Neural cell (in vitro differentiated cells): ENCODE measurements at regions not wholly inside any gene's neighbourhood (a gene's known extent, or its start where the extent isn't known, plus 50 kb on each side); places are given as distances from the start of the nearest gene placed in this dataset.

ENCODE experiments used
- H2AFZ ChIP-seq: fragments of 200-600, 300-800 bp; sonication (generic), shearing (Covaris generic); 2 replicates; pipeline ENCODE4 v1.6.0; 2014; ENCODE audit warnings: low read depth, mild to moderate bottlenecking, antibody characterized with exemption, low read length, moderate library complexity
- H3F3A ChIP-seq: fragments of 200-600 bp; shearing (Covaris generic); 2 replicates; pipeline ENCODE4 v1.6.1; 2016; ENCODE audit warnings: mild to moderate bottlenecking, moderate library complexity, mixed read lengths, antibody characterized with exemption, low read length; ENCODE audit not compliant: insufficient read depth, poor library complexity, severe bottlenecking
- H3K27ac ChIP-seq: fragments of 200-600, 300-800 bp; sonication (generic), shearing (Covaris generic); 2 replicates; pipeline ENCODE4 v1.5.1; 2014; ENCODE audit warnings: mild to moderate bottlenecking, low read length, moderate library complexity
- H3K27me3 ChIP-seq: fragments of 300-800, 200-600 bp; sonication (generic), shearing (Covaris generic); 2 replicates; pipeline ENCODE4 v1.6.0; 2014; ENCODE audit warnings: mild to moderate bottlenecking, low read depth, low read length, moderate library complexity; ENCODE audit not compliant: insufficient read depth
- H3K36me3 ChIP-seq: fragments of 300-800, 200-600 bp; sonication (generic), shearing (Covaris generic); 2 replicates; pipeline ENCODE4 v1.5.1; 2014; ENCODE audit warnings: mild to moderate bottlenecking, antibody characterized with exemption, low read length, moderate library complexity; ENCODE audit not compliant: insufficient read depth
- H3K4me2 ChIP-seq: fragments of 300-800, 200-600 bp; sonication (generic), shearing (Covaris generic); 2 replicates; pipeline ENCODE4 v1.6.0; 2014; ENCODE audit warnings: mild to moderate bottlenecking, low read length
- H3K4me3 ChIP-seq: fragments of 300-800, 200-600 bp; sonication (generic), shearing (Covaris generic); 2 replicates; pipeline ENCODE4 v1.5.1; 2014; ENCODE audit warnings: mild to moderate bottlenecking, low read length, moderate library complexity
- H3K79me2 ChIP-seq: fragments of 200-600 bp; shearing (Covaris generic); replicated peaks from 2 replicates; pipeline ENCODE4 v1.6.0; 2014; ENCODE audit warnings: mild to moderate bottlenecking, low read length, moderate library complexity; ENCODE audit not compliant: insufficient read depth
- H3K9ac ChIP-seq: fragments of 300-800, 200-600 bp; sonication (generic), shearing (Covaris generic); 2 replicates; pipeline ENCODE4 v1.6.1; 2016; ENCODE audit warnings: mild to moderate bottlenecking, low read length, mixed read lengths
- H3K9me2 ChIP-seq: fragments of 200-600 bp; shearing (Covaris generic); 2 replicates; pipeline ENCODE4 v1.6.1; 2016; ENCODE audit warnings: mild to moderate bottlenecking, low read length, mixed read lengths; ENCODE audit not compliant: insufficient read depth
- H3K9me3 ChIP-seq: fragments of 200-600, 300-800 bp; sonication (generic), shearing (Covaris generic); 2 replicates; pipeline ENCODE4 v1.6.1; 2016; ENCODE audit warnings: mild to moderate bottlenecking, mixed run types, low read length, moderate library complexity, mixed read lengths
- H4K20me1 ChIP-seq: fragments of 200-600 bp; shearing (Covaris generic); 2 replicates; pipeline ENCODE4 v1.6.1; 2016; ENCODE audit warnings: mild to moderate bottlenecking, mixed run types; ENCODE audit not compliant: insufficient read depth
- EP300 ChIP-seq: fragments of 450-650 bp; conservative IDR thresholded peaks from 2 replicates; pipeline ENCODE4 v1.6.1; 2014; ENCODE audit warnings: antibody characterized with exemption, mild to moderate bottlenecking, moderate library complexity; ENCODE audit not compliant: poor library complexity, severe bottlenecking
- EZH2 ChIP-seq: fragments of 200-600, 300-800 bp; shearing (Covaris generic), sonication (generic); IDR thresholded peaks from 2 replicates; pipeline ENCODE4 v1.6.1; 2014; ENCODE audit warnings: antibody characterized with exemption, low read length, borderline replicate concordance, mild to moderate bottlenecking; ENCODE audit not compliant: insufficient read depth, poor library complexity, severe bottlenecking
- MXI1 ChIP-seq: fragments of 450-650 bp; conservative IDR thresholded peaks from 2 replicates; pipeline ENCODE4 v1.6.1; 2014; ENCODE audit warnings: antibody characterized with exemption, mild to moderate bottlenecking; ENCODE audit not compliant: poor library complexity, severe bottlenecking
- POLR2AphosphoS5 ChIP-seq: IDR thresholded peaks from 2 replicates; pipeline ENCODE4 v1.6.1; 2012
- RAD21 ChIP-seq: fragments of 450-650 bp; conservative IDR thresholded peaks from 2 replicates; pipeline ENCODE4 v1.6.1; 2014; ENCODE audit warnings: antibody characterized with exemption, mild to moderate bottlenecking, moderate library complexity
- SMC3 ChIP-seq: fragments of 450-650 bp; conservative IDR thresholded peaks from 2 replicates; pipeline ENCODE4 v1.6.1; 2014; ENCODE audit warnings: antibody characterized with exemption, mild to moderate bottlenecking, moderate library complexity; ENCODE audit not compliant: poor library complexity
- TAF1 ChIP-seq: IDR thresholded peaks from 2 replicates; pipeline ENCODE4 v1.6.1; 2012; ENCODE audit warnings: low read depth
- TF ChIP-seq, protein P1 (sequence below): fragments of 450-650 bp; IDR thresholded peaks from 2 replicates; pipeline ENCODE4 v1.5.1; 2014; ENCODE audit warnings: antibody characterized with exemption, mild to moderate bottlenecking, moderate library complexity; ENCODE audit not compliant: poor library complexity, severe bottlenecking
- TF ChIP-seq, protein P2 (sequence below): IDR thresholded peaks from 2 replicates; pipeline ENCODE4 v1.6.1; 2012; ENCODE audit warnings: borderline replicate concordance

DNA sequence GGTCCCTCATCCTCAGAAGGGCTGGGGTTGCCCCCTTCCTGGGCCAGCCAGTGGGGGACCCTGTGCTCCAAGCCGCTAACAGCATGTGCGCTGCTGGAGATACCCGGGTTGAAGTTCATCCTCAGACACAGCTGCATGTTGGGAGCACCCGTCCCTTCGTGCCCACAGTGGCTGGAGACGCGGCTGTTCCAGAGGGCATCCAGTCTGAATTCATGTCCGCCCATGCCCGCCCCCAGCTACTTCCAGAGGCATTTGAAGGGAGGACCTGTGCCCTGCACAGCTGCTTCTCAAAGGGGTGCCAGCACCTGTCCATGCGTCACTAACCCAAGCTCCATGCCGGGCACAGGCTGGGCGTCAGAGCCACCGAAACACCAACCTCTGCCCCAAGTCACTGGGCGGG lies 68.1 kb upstream of the ADGRA1 start:
- no peak overlapping the region for H3K4me2 ChIP-seq
- no peaks in the 10 kb centered on the region for H3F3A ChIP-seq
- no peaks in the 10 kb centered on the region for H4K20me1 ChIP-seq
- H3K36me3 ChIP-seq, result no peaks in the 10 kb centered on the region
- TF ChIP-seq, protein P1, sequence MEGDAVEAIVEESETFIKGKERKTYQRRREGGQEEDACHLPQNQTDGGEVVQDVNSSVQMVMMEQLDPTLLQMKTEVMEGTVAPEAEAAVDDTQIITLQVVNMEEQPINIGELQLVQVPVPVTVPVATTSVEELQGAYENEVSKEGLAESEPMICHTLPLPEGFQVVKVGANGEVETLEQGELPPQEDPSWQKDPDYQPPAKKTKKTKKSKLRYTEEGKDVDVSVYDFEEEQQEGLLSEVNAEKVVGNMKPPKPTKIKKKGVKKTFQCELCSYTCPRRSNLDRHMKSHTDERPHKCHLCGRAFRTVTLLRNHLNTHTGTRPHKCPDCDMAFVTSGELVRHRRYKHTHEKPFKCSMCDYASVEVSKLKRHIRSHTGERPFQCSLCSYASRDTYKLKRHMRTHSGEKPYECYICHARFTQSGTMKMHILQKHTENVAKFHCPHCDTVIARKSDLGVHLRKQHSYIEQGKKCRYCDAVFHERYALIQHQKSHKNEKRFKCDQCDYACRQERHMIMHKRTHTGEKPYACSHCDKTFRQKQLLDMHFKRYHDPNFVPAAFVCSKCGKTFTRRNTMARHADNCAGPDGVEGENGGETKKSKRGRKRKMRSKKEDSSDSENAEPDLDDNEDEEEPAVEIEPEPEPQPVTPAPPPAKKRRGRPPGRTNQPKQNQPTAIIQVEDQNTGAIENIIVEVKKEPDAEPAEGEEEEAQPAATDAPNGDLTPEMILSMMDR, result no peak
- TF ChIP-seq TAF1, result no peak
- no peak for TF ChIP-seq POLR2AphosphoS5
- TF ChIP-seq MXI1, result no peak
- TF ChIP-seq RAD21, result no peak
- no peak for TF ChIP-seq SMC3
- no peak for TF ChIP-seq EZH2
- TF ChIP-seq, protein P2, sequence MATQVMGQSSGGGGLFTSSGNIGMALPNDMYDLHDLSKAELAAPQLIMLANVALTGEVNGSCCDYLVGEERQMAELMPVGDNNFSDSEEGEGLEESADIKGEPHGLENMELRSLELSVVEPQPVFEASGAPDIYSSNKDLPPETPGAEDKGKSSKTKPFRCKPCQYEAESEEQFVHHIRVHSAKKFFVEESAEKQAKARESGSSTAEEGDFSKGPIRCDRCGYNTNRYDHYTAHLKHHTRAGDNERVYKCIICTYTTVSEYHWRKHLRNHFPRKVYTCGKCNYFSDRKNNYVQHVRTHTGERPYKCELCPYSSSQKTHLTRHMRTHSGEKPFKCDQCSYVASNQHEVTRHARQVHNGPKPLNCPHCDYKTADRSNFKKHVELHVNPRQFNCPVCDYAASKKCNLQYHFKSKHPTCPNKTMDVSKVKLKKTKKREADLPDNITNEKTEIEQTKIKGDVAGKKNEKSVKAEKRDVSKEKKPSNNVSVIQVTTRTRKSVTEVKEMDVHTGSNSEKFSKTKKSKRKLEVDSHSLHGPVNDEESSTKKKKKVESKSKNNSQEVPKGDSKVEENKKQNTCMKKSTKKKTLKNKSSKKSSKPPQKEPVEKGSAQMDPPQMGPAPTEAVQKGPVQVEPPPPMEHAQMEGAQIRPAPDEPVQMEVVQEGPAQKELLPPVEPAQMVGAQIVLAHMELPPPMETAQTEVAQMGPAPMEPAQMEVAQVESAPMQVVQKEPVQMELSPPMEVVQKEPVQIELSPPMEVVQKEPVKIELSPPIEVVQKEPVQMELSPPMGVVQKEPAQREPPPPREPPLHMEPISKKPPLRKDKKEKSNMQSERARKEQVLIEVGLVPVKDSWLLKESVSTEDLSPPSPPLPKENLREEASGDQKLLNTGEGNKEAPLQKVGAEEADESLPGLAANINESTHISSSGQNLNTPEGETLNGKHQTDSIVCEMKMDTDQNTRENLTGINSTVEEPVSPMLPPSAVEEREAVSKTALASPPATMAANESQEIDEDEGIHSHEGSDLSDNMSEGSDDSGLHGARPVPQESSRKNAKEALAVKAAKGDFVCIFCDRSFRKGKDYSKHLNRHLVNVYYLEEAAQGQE, result no peak
- TF ChIP-seq EP300, result no peak
- H3K27me3 ChIP-seq, result no peaks in the 10 kb centered on the region
- no peak overlapping the region for H3K9ac ChIP-seq
- H3K79me2 ChIP-seq, result no peaks in the 10 kb centered on the region
- H3K27ac ChIP-seq, result no peak overlapping the region
- no peaks in the 10 kb centered on the region for H3K9me3 ChIP-seq
- H3K4me3 ChIP-seq, result no peak overlapping the region
- no peak overlapping the region for H2AFZ ChIP-seq
- no peaks in the 10 kb centered on the region for H3K9me2 ChIP-seq

- H3K4me2 ChIP-seq, result no peak overlapping the region
- no peaks in the 10 kb centered on the region for H4K20me1 ChIP-seq
- no peaks in the 10 kb centered on the region for H3K27me3 ChIP-seq
- TF ChIP-seq TAF1 (no peak), EP300 (no peak), RAD21 (no peak)
- TF ChIP-seq, protein P1, result no peak
- TF ChIP-seq, protein P2, result no peak
- no peaks in the 10 kb centered on the region for H3K9me3 ChIP-seq
- H3K9me2 ChIP-seq, result no peaks in the 10 kb centered on the region
- H3K79me2 ChIP-seq, result no peaks in the 10 kb centered on the region
- H3K4me3 ChIP-seq, result no peak overlapping the region
- no peak overlapping the region for H3K27ac ChIP-seq
- H3F3A ChIP-seq, result no peaks in the 10 kb centered on the region
- H2AFZ ChIP-seq, result no peak overlapping the region
- H3K36me3 ChIP-seq, result no peaks in the 10 kb centered on the region
- no peak overlapping the region for H3K9ac ChIP-seq
Observed at GRCh38 chr10:133019191-133019590, 68.5 kb upstream of the ADGRA1 start.
